ENCODE measurements at regions not wholly inside any gene's neighbourhood (a gene's known extent, or its start where the extent isn't known, plus 50 kb on each side); places are given as distances from the start of the nearest gene placed in this dataset.

DNA sequence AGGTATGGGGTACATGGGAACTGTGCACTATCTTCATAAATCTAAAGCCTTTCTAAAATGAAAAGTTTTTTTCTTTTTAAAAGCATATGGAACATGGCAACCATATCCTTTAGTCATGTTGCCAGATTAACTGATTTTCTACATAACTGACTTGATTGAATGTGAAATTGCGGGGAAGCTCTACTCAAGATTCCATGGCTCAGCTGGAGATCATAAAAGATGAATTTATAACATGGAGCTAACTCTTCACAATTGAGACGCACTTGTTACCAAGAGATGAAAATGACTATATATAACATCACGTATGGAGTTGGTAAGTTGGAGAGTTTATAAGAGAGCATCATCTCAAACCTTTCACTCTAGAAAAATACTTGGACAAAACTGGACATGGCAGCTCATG is 190.2 kb upstream of the MYO3A start:
- Histone ChIP-seq H3K23ac (ENCODE audit: insufficient read length) (no peak overlapping the region), H4K5ac (ENCODE audit: insufficient read length, low read depth, low read length) (no peak overlapping the region), H3K56ac (replicated peaks; ENCODE audit: insufficient read length, low read depth, low read length) (no peak overlapping the region), H4K91ac (replicated peaks; ENCODE audit: insufficient read length, low read length) (no peak overlapping the region), H2BK15ac (ENCODE audit: low read length) (no peak overlapping the region), H2AK5ac (ENCODE audit: low read depth, low read length) (no peak overlapping the region), H3K79me1 (ENCODE audit: low read depth, low read length) (no peaks in the 10 kb centered on the region), H3K27me3 (replicated peaks in 1 of 4; ENCODE audit: control insufficient read depth in 3 of 4, extremely low read depth in 1 of 4, insufficient read depth in 3 of 4, low read length in 3 of 4) (no peaks in the 10 kb centered on the region), H2BK5ac (ENCODE audit: low read depth, low read length) (no peak overlapping the region), H3K79me2 (ENCODE audit: control insufficient read depth in 1 of 2, insufficient read depth in 2 of 2, low read length in 2 of 2) (no peaks in the 10 kb centered on the region), H2AFZ (ENCODE audit: low read length) (no peak overlapping the region), H3K4ac (replicated peaks; ENCODE audit: insufficient read length, low read depth, low read length) (no peak overlapping the region), H3K4me2 (ENCODE audit: insufficient read depth in 1 of 2, low read depth in 2 of 2, low read length in 2 of 2) (no peak overlapping the region), H4K8ac (ENCODE audit: extremely low read depth, insufficient read depth, low read length) (no peak overlapping the region), H2BK12ac (ENCODE audit: low read depth, low read length) (no peak overlapping the region), H3K9me3 (ENCODE audit: insufficient read depth in 2 of 2, low read depth in 1 of 2, low read length in 1 of 2) (no peaks in the 10 kb centered on the region), H3K14ac (ENCODE audit: insufficient read length) (no peak overlapping the region), H3K18ac (ENCODE audit: extremely low read depth, low read length) (no peak overlapping the region), H3K9ac (replicated peaks in 1 of 4; ENCODE audit: extremely low read depth in 1 of 4, low read depth in 3 of 4, low read length in 3 of 4) (no peak overlapping the region), H3K36me3 (ENCODE audit: control insufficient read depth in 2 of 4, insufficient read depth in 4 of 4, low read length in 3 of 4) (no peaks in the 10 kb centered on the region), H3K27ac (ENCODE audit: low read depth, low read length) (no peak overlapping the region), H3K4me3 (ENCODE audit: extremely low read depth in 1 of 4, insufficient read depth in 2 of 4, low read depth in 3 of 4, low read length in 4 of 4) (no peak overlapping the region), H3K4me1 (replicated peaks in 1 of 4; ENCODE audit: control insufficient read depth in 3 of 4, insufficient read depth in 4 of 4, low read length in 3 of 4) (peaks cover 0 to 3% (median 0%) of the 10 kb centered on the region in 4 experiments; a peak in 2 of 7 replicates), H2BK120ac (replicated peaks; ENCODE audit: low read depth, low read length) (no peak overlapping the region), H4K20me1 (replicated peaks in 1 of 2; ENCODE audit: control insufficient read depth in 1 of 2, insufficient read depth in 2 of 2, low read length in 2 of 2) (no peaks in the 10 kb centered on the region), H2BK20ac (ENCODE audit: low read length) (no peak overlapping the region), H3K23me2 (ENCODE audit: low read depth, low read length) (no peaks in the 10 kb centered on the region)
- ChIA-PET POLR2A (ENCODE audit: partially characterized antibody) (no interaction called here), CTCF (ENCODE audit: partially characterized antibody) (interaction anchor here (0.7 to 1.2 kb wide), 2 partner anchors 13 to 17 kb away, joined by 3 to 5 read pairs; no protein-coding TSS in a partner anchor)
- no peak for DNase-seq (ENCODE audit: low read depth in 1 of 2, low spot score in 2 of 2)
- no peak for FAIRE-seq
- WGBS, 2 experiments (ENCODE audit: extremely low coverage in 1 of 2, insufficient coverage in 1 of 2, insufficient read length in 1 of 2, insufficient replicate concordance in 2 of 2, low coverage in 1 of 2, low lambda C conversion rate in 2 of 2, missing lambda C conversion rate in 1 of 2): 91% methylated on average over 3 of the region's 3 CpGs; no CpG with 5 or more reads in 1 of the 2 experiments
- no peak for TF ChIP-seq CTBP2 (IDR thresholded peaks at IDR 0.05; ENCODE audit: borderline replicate concordance, insufficient read depth, insufficient read length, low read length)
- no peak for TF ChIP-seq POLR2A (IDR thresholded peaks at IDR 0.05; ENCODE audit: control extremely low read depth in 1 of 2, low read depth in 2 of 2, low read length in 2 of 2)
